ENCODE measurements at regions not wholly inside any gene's neighbourhood (a gene's known extent, or its start where the extent isn't known, plus 50 kb on each side); places are given as distances from the start of the nearest gene placed in this dataset.
"Not testable (repeated sequence)": the region's sequence is repeated elsewhere in the genome, so short reads cannot be mapped to it uniquely, and the experiment has no call there.

- POLR2A ChIA-PET; H3K27ac Mint-ChIP-seq; CTCF ChIA-PET; H3K36me3 Mint-ChIP-seq; H3K27me3 Mint-ChIP-seq; DNase-seq; H3K27ac ChIP-seq (ENCODE audit: low read depth, low read length); H3K36me3 ChIP-seq (ENCODE audit: insufficient read depth, low read length); H3K4me3 Mint-ChIP-seq; H3K4me1 Mint-ChIP-seq; H3K4me3 ChIP-seq (ENCODE audit: low read length); H3K27me3 ChIP-seq (ENCODE audit: insufficient read depth, low read length, poor library complexity, severe bottlenecking); H3K9me3 Mint-ChIP-seq; H3K9me3 ChIP-seq (ENCODE audit: low read length); H3K4me1 ChIP-seq (ENCODE audit: insufficient read depth, low read length): not testable (repeated sequence)
Measured at GRCh38 chr10:46645110-46645509, 66.2 kb downstream of the SYT15 start.

DNA sequence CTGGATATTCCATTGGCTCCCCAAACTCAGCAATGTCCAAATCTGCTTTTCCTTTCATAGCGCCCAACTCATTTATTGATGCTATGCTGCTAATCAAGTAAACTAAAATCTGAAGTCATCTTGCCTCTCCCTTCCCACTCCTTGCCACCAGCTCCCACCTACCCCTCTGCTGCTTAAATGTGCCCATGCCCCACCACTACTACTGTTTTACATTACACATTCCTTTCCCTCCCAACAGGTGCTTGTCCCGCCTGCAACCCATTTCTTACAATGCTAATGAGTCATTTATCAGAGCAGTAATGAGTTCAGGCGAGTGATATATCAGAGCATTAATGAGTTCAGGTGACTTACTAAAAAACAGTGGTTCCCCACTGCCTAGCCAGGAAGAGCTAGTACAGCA lies 67.2 kb downstream of the SYT15 start:
- H3K4me1 Mint-ChIP-seq; H3K36me3 ChIP-seq (ENCODE audit: insufficient read depth, low read length); H3K4me3 Mint-ChIP-seq; H3K27ac ChIP-seq (ENCODE audit: low read depth, low read length); H3K27ac Mint-ChIP-seq; H3K9me3 ChIP-seq (ENCODE audit: low read length); H3K4me3 ChIP-seq (ENCODE audit: low read length); H3K27me3 Mint-ChIP-seq; H3K27me3 ChIP-seq (ENCODE audit: insufficient read depth, low read length, poor library complexity, severe bottlenecking); H3K4me1 ChIP-seq (ENCODE audit: insufficient read depth, low read length); DNase-seq; POLR2A ChIA-PET; H3K36me3 Mint-ChIP-seq; CTCF ChIA-PET; H3K9me3 Mint-ChIP-seq: not testable (repeated sequence)

GRCh38 chr10:46650967-46651366 lies 72.0 kb downstream of the SYT15 start:
- H3K27me3 Mint-ChIP-seq; H3K4me1 ChIP-seq (ENCODE audit: insufficient read depth, low read length); POLR2A ChIA-PET; H3K4me3 Mint-ChIP-seq; H3K4me1 Mint-ChIP-seq; H3K9me3 ChIP-seq (ENCODE audit: low read length); H3K4me3 ChIP-seq (ENCODE audit: low read length); H3K27ac Mint-ChIP-seq; DNase-seq; CTCF ChIA-PET; H3K36me3 ChIP-seq (ENCODE audit: insufficient read depth, low read length); H3K36me3 Mint-ChIP-seq; H3K27ac ChIP-seq (ENCODE audit: low read depth, low read length); H3K27me3 ChIP-seq (ENCODE audit: insufficient read depth, low read length, poor library complexity, severe bottlenecking); H3K9me3 Mint-ChIP-seq: not testable (repeated sequence)

- H3K4me1 Mint-ChIP-seq; DNase-seq; H3K27me3 Mint-ChIP-seq; H3K27me3 ChIP-seq (ENCODE audit: insufficient read depth, low read length, poor library complexity, severe bottlenecking); H3K4me1 ChIP-seq (ENCODE audit: insufficient read depth, low read length); POLR2A ChIA-PET; H3K9me3 Mint-ChIP-seq; H3K9me3 ChIP-seq (ENCODE audit: low read length); H3K4me3 ChIP-seq (ENCODE audit: low read length); H3K27ac ChIP-seq (ENCODE audit: low read depth, low read length); H3K36me3 Mint-ChIP-seq; CTCF ChIA-PET; H3K27ac Mint-ChIP-seq; H3K4me3 Mint-ChIP-seq; H3K36me3 ChIP-seq (ENCODE audit: insufficient read depth, low read length): not testable (repeated sequence)
Measured at GRCh38 chr10:46657437-46657836, 78.5 kb downstream of the SYT15 start.

DNA sequence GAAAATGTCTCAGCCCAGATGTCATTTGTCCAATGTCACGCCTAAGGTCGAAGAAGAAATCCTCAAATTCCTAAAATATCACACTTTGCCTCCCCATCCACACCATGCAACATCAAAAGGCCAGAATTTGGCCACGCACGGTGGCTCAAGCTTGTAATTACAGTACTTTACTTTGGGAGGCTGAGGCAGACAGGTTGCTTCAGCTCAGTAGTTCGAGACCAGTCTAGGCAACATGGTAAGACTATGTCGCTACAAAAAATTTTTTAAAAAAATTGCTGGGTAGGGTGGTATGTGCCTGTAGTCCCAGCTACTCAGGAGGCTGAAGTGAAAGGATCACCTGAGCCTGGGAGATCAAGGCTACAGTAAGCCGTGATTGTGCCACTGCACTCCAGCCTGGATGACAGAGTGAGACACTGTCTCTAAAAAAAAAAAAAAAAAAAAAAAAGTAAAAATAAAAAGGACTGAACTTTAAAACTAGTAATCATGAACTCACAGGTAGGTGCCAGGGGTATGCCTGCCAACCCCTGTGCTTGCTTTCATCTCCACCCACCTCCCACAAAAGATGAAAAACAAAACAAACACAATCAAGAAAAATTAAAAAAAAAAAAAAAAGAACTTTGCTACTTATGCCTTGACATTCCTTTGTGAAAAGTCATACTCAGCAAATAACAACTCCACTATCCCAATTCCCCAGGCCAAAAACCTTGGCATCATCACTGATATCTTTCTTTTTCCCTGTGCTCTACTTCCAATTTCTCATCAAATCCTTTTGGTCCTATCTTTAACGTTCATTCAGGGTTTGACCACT lies 81.3 kb downstream of the SYT15 start:
- H3K4me3 ChIP-seq (ENCODE audit: low read length); H3K27ac ChIP-seq (ENCODE audit: low read depth, low read length); H3K36me3 ChIP-seq (ENCODE audit: insufficient read depth, low read length); H3K27me3 ChIP-seq (ENCODE audit: insufficient read depth, low read length, poor library complexity, severe bottlenecking); DNase-seq; POLR2A ChIA-PET; H3K27me3 Mint-ChIP-seq; H3K9me3 Mint-ChIP-seq; H3K4me1 ChIP-seq (ENCODE audit: insufficient read depth, low read length); H3K27ac Mint-ChIP-seq; CTCF ChIA-PET; H3K4me3 Mint-ChIP-seq; H3K36me3 Mint-ChIP-seq; H3K4me1 Mint-ChIP-seq; H3K9me3 ChIP-seq (ENCODE audit: low read length): not testable (repeated sequence)

DNA sequence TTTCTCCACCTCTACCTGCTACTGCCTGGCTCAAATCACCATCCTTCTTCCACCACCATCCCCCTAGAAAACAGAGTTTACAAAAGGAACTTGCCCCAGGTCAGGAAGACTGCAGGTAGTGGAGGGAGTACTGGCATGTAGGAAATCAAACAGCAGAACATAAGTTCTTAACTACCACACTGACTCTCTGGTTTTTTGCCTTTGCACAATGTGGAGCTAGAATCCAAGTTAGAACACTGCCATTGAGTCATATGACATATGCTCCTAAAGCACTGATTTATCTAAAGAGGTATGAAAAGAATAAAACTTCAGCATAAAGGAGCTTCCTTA lies 81.9 kb downstream of the SYT15 start:
- H3K36me3 ChIP-seq (ENCODE audit: insufficient read depth, low read length); H3K27ac Mint-ChIP-seq; H3K27me3 ChIP-seq (ENCODE audit: insufficient read depth, low read length, poor library complexity, severe bottlenecking); CTCF ChIA-PET; H3K36me3 Mint-ChIP-seq; H3K9me3 Mint-ChIP-seq; H3K4me1 Mint-ChIP-seq; H3K27me3 Mint-ChIP-seq; H3K4me3 Mint-ChIP-seq; POLR2A ChIA-PET; H3K9me3 ChIP-seq (ENCODE audit: low read length); DNase-seq; H3K4me1 ChIP-seq (ENCODE audit: insufficient read depth, low read length); H3K4me3 ChIP-seq (ENCODE audit: low read length); H3K27ac ChIP-seq (ENCODE audit: low read depth, low read length): not testable (repeated sequence)

GRCh38 chr10:46665536-46665935 lies 86.6 kb downstream of the SYT15 start:
- POLR2A ChIA-PET: not testable (repeated sequence)

GRCh38 chr10:46668357-46668997 lies 89.5 kb downstream of the SYT15 start:
- H3K4me3 ChIP-seq (ENCODE audit: low read length); H3K27me3 ChIP-seq (ENCODE audit: insufficient read depth, low read length, poor library complexity, severe bottlenecking); POLR2A ChIA-PET; H3K4me3 Mint-ChIP-seq; H3K9me3 Mint-ChIP-seq; H3K4me1 ChIP-seq (ENCODE audit: insufficient read depth, low read length); H3K27ac ChIP-seq (ENCODE audit: low read depth, low read length); H3K4me1 Mint-ChIP-seq; H3K27me3 Mint-ChIP-seq; H3K9me3 ChIP-seq (ENCODE audit: low read length); H3K27ac Mint-ChIP-seq; H3K36me3 ChIP-seq (ENCODE audit: insufficient read depth, low read length); H3K36me3 Mint-ChIP-seq; DNase-seq; CTCF ChIA-PET: not testable (repeated sequence)

More at GRCh38 chr10:46665536-46665935, 86.6 kb downstream of the SYT15 start:
- H3K9me3 ChIP-seq (ENCODE audit: low read length); DNase-seq; H3K27me3 Mint-ChIP-seq; H3K4me1 ChIP-seq (ENCODE audit: insufficient read depth, low read length); H3K27me3 ChIP-seq (ENCODE audit: insufficient read depth, low read length, poor library complexity, severe bottlenecking); H3K36me3 Mint-ChIP-seq; H3K4me3 Mint-ChIP-seq; H3K4me1 Mint-ChIP-seq; H3K27ac ChIP-seq (ENCODE audit: low read depth, low read length); H3K4me3 ChIP-seq (ENCODE audit: low read length); H3K27ac Mint-ChIP-seq; H3K9me3 Mint-ChIP-seq; H3K36me3 ChIP-seq (ENCODE audit: insufficient read depth, low read length); CTCF ChIA-PET: not testable (repeated sequence)
